A673 (cell line): ENCODE measurements at regions not wholly inside any gene's neighbourhood (a gene's known extent, or its start where the extent isn't known, plus 50 kb on each side); places are given as distances from the start of the nearest gene placed in this dataset.

Experiments
- EZH2 ChIP-seq: fragments of 200-600 bp; sonication (generic); IDR thresholded peaks from 2 replicates; pipeline ENCODE4 v1.6.1; 2017; ENCODE audit warnings: borderline replicate concordance, low read depth, mild to moderate bottlenecking, mixed read lengths, antibody characterized with exemption, low read length; ENCODE audit not compliant: poor library complexity, severe bottlenecking
- TF ChIP-seq, protein P1 (sequence below): fragments of 300-800, 200-600 bp; sonication (generic); conservative IDR thresholded peaks from 2 replicates; pipeline ENCODE4 v1.5.1; 2017; ENCODE audit warnings: low read depth, mild to moderate bottlenecking, antibody characterized with exemption, low read length, moderate library complexity, mixed read lengths

GRCh38 chr6:112839525-112839961 is 492.4 kb downstream of the RFPL4B start:
- TF ChIP-seq, protein P1, sequence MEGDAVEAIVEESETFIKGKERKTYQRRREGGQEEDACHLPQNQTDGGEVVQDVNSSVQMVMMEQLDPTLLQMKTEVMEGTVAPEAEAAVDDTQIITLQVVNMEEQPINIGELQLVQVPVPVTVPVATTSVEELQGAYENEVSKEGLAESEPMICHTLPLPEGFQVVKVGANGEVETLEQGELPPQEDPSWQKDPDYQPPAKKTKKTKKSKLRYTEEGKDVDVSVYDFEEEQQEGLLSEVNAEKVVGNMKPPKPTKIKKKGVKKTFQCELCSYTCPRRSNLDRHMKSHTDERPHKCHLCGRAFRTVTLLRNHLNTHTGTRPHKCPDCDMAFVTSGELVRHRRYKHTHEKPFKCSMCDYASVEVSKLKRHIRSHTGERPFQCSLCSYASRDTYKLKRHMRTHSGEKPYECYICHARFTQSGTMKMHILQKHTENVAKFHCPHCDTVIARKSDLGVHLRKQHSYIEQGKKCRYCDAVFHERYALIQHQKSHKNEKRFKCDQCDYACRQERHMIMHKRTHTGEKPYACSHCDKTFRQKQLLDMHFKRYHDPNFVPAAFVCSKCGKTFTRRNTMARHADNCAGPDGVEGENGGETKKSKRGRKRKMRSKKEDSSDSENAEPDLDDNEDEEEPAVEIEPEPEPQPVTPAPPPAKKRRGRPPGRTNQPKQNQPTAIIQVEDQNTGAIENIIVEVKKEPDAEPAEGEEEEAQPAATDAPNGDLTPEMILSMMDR = no peak
- TF ChIP-seq EZH2 = no peak
